Keratinocyte (primary cell): ENCODE measurements at regions not wholly inside any gene's neighbourhood (a gene's known extent, or its start where the extent isn't known, plus 50 kb on each side); places are given as distances from the start of the nearest gene placed in this dataset.
"Not testable (repeated sequence)": the region's sequence is repeated elsewhere in the genome, so short reads cannot be mapped to it uniquely, and the experiment has no call there.

Source experiments
- DNase-seq: peaks from one replicate; pipeline ENCODE4 v3.0.0-alpha.2; 2011; ENCODE audit warnings: low read depth, missing footprints, low spot score
- FAIRE-seq: peaks from 2 replicates; lab custom pipeline; 2011; peaks lifted over from hg19 to GRCh38; lab: Jason Lieb, UNC
- H2AFZ ChIP-seq: 2 replicates; pipeline ENCODE4 v1.6.0; 2012; ENCODE audit warnings: low read length, control low read depth, inconsistent platforms; ENCODE audit not compliant: control insufficient read depth
- H3K27ac ChIP-seq: 2 replicates; pipeline ENCODE4 v1.5.1; 2011; ENCODE audit warnings: low read length; ENCODE audit not compliant: control insufficient read depth, insufficient read depth
- H3K27me3 ChIP-seq: 3 replicates; pipeline ENCODE4 v1.6.0; 2011; ENCODE audit warnings: low read length; ENCODE audit not compliant: control insufficient read depth, insufficient read depth; ENCODE audit errors: extremely low read depth
- H3K36me3 ChIP-seq, 2 experiments: 2 replicates in 1 of 2; 3 replicates in 1 of 2; pipeline ENCODE4 v1.5.1; 2011; ENCODE audit warnings: low read length in 2 of 2, mild to moderate bottlenecking in 1 of 2; ENCODE audit not compliant: control insufficient read depth in 2 of 2, insufficient read depth in 2 of 2; ENCODE audit errors: extremely low read depth in 1 of 2
- H3K4me1 ChIP-seq: 3 replicates; pipeline ENCODE4 v1.5.1; 2011; ENCODE audit warnings: low read length; ENCODE audit not compliant: control insufficient read depth, insufficient read depth; ENCODE audit errors: extremely low read depth
- H3K4me2 ChIP-seq: 3 replicates; pipeline ENCODE4 v1.6.0; 2011; ENCODE audit warnings: low read depth, low read length; ENCODE audit not compliant: control insufficient read depth, insufficient read depth; ENCODE audit errors: extremely low read depth
- H3K4me3 ChIP-seq, 3 experiments: fragments of 200-600 bp in 1 of 3; sonication (generic) in 1 of 3; 2 replicates in 2 of 3; 3 replicates in 1 of 3; pipeline ENCODE4 v1.5.1; 2011 to 2016; ENCODE audit warnings: low read length in 3 of 3, mild to moderate bottlenecking in 3 of 3, control low read depth in 2 of 3, inconsistent platforms in 1 of 3, low read depth in 1 of 3, mixed read lengths in 1 of 3, mixed run types in 1 of 3, moderate library complexity in 1 of 3; ENCODE audit not compliant: control insufficient read depth in 2 of 3, insufficient read depth in 2 of 3; ENCODE audit errors: extremely low read depth in 1 of 3
- H3K79me2 ChIP-seq: 2 replicates; pipeline ENCODE4 v1.6.0; 2012; ENCODE audit warnings: low read length; ENCODE audit not compliant: control insufficient read depth, insufficient read depth
- H3K9ac ChIP-seq: 3 replicates; pipeline ENCODE4 v1.6.0; 2011; ENCODE audit warnings: low read length; ENCODE audit not compliant: control insufficient read depth, insufficient read depth; ENCODE audit errors: extremely low read depth
- H3K9me1 ChIP-seq: 3 replicates; pipeline ENCODE4 v1.6.0; 2011; ENCODE audit warnings: low read length; ENCODE audit not compliant: control insufficient read depth, insufficient read depth; ENCODE audit errors: extremely low read depth
- H3K9me3 ChIP-seq: 2 replicates; pipeline ENCODE4 v1.5.1; 2012; ENCODE audit warnings: low read depth, low read length; ENCODE audit not compliant: control insufficient read depth
- H4K20me1 ChIP-seq: 3 replicates; pipeline ENCODE4 v1.6.0; 2011; ENCODE audit warnings: low read length; ENCODE audit not compliant: control insufficient read depth, insufficient read depth; ENCODE audit errors: extremely low read depth
- EZH2 ChIP-seq: IDR thresholded peaks from one replicate; pipeline ENCODE4 v1.6.1; 2012; ENCODE audit warnings: inconsistent platforms, mild to moderate bottlenecking, low read length, moderate library complexity
- dilution Hi-C: fragments of 300-500 bp; cut with MboI; formaldehyde crosslinking; loops from one replicate; pipeline ENCODE4 v1.7.0; 2020; ENCODE audit warnings: low sequenced_read_pairs; ENCODE audit not compliant: extremely low pct_ligation_motif_present
- TF ChIP-seq, protein P1 (sequence below), 3 experiments: IDR thresholded peaks in 1 of 3; conservative IDR thresholded peaks in 1 of 3; optimal IDR thresholded peaks in 1 of 3; 2 replicates in 2 of 3; 3 replicates in 1 of 3; pipeline versions ENCODE3 to v1.5.1; 2011; ENCODE audit warnings: low read length in 3 of 3, mild to moderate bottlenecking in 3 of 3, moderate library complexity in 2 of 3, control low read depth in 1 of 3, inconsistent platforms in 1 of 3; ENCODE audit not compliant: insufficient read depth in 2 of 3; ENCODE audit errors: extremely low read depth in 1 of 3

DNA sequence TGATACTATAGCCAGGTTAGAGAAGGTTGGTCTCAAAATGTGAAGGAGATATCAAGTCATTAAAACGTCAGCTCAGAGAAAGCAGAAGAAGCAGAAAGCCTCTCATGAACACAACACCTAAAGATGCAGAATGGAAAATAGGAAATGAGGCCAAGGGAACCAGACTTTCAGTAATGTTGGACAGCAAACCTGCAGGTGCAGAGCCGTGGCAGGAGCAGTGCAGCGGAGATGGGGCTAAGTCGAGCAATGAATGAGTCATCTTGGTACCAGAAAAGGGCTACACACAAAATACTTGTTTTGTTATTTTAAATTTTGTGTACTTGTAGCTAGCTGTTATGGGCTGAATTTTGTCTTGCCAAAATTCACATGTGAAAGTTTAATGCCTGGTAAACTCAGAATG lies 479.6 kb upstream of the POM121L12 start:
- H2AFZ ChIP-seq: no peak overlapping the region
- no peaks in the 10 kb centered on the region for H3K79me2 ChIP-seq
- no peak overlapping the region for H3K9ac ChIP-seq
- dilution Hi-C loops: no loop called here
- peaks cover 2% of the 10 kb centered on the region for H3K9me3 ChIP-seq
- no peaks in the 10 kb centered on the region for H4K20me1 ChIP-seq
- no peak overlapping the region for H3K4me3 ChIP-seq
- FAIRE-seq (no peak), DNase-seq (no peak)
- H3K36me3 ChIP-seq: no peaks in the 10 kb centered on the region
- no peak for TF ChIP-seq EZH2
- TF ChIP-seq, protein P1, sequence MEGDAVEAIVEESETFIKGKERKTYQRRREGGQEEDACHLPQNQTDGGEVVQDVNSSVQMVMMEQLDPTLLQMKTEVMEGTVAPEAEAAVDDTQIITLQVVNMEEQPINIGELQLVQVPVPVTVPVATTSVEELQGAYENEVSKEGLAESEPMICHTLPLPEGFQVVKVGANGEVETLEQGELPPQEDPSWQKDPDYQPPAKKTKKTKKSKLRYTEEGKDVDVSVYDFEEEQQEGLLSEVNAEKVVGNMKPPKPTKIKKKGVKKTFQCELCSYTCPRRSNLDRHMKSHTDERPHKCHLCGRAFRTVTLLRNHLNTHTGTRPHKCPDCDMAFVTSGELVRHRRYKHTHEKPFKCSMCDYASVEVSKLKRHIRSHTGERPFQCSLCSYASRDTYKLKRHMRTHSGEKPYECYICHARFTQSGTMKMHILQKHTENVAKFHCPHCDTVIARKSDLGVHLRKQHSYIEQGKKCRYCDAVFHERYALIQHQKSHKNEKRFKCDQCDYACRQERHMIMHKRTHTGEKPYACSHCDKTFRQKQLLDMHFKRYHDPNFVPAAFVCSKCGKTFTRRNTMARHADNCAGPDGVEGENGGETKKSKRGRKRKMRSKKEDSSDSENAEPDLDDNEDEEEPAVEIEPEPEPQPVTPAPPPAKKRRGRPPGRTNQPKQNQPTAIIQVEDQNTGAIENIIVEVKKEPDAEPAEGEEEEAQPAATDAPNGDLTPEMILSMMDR (optimal IDR thresholded peaks at IDR 0.05 in 1 of 3, IDR thresholded peaks at IDR 0.05 in 1 of 3, conservative IDR thresholded peaks at IDR 0.05 in 1 of 3; ENCODE audit: extremely low read depth in 1 of 3, insufficient read depth in 2 of 3, low read length in 3 of 3): no peak
- no peaks in the 10 kb centered on the region for H3K4me1 ChIP-seq
- H3K27me3 ChIP-seq: no peaks in the 10 kb centered on the region
- no peak overlapping the region for H3K4me2 ChIP-seq
- no peak overlapping the region for H3K27ac ChIP-seq
- H3K9me1 ChIP-seq: no peaks in the 10 kb centered on the region

DNA sequence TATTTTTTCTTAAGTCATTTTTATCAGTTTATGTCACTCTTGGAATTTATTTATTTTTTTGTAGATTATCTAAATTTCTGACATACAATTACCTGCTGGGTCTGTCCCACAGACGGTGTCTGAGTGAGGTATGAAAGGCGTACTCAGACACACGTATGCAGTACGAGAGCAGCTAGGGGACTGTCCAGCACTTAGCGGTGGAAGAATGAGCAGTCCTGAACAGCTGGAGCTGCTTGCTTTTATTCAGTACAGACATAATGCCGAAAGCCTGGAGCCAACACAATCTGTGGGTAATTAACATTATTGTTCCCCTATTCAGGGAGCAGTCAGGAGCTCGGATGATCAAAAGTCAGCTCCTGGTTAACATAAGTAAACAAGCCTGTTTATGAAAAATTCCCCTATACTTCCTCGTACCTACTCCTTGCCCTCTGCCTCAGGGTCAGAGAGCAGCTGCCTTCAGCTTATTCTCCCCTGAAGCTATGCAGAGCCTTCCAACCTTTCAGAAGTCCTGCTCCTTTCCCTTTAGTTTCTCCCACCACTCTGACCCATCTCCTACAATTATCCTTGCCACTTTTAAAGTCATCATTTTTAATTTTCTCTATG lies 488.0 kb upstream of the POM121L12 start:
- dilution Hi-C loops: no loop called here
- no peak overlapping the region for H3K4me2 ChIP-seq
- no peak for DNase-seq
- no peaks in the 10 kb centered on the region for H3K9me3 ChIP-seq
- no peak overlapping the region for H2AFZ ChIP-seq
- no peak overlapping the region for H3K4me3 ChIP-seq
- no peaks in the 10 kb centered on the region for H4K20me1 ChIP-seq
- no peaks in the 10 kb centered on the region for H3K27me3 ChIP-seq
- no peak overlapping the region for H3K9ac ChIP-seq
- TF ChIP-seq, protein P1 (optimal IDR thresholded peaks at IDR 0.05 in 1 of 3, IDR thresholded peaks at IDR 0.05 in 1 of 3, conservative IDR thresholded peaks at IDR 0.05 in 1 of 3; ENCODE audit: extremely low read depth in 1 of 3, insufficient read depth in 2 of 3, low read length in 3 of 3): no peak
- no peak for TF ChIP-seq EZH2
- no peak for FAIRE-seq
- H3K9me1 ChIP-seq: no peaks in the 10 kb centered on the region
- H3K79me2 ChIP-seq: no peaks in the 10 kb centered on the region
- no peaks in the 10 kb centered on the region for H3K36me3 ChIP-seq
- no peaks in the 10 kb centered on the region for H3K4me1 ChIP-seq
- no peak overlapping the region for H3K27ac ChIP-seq

DNA sequence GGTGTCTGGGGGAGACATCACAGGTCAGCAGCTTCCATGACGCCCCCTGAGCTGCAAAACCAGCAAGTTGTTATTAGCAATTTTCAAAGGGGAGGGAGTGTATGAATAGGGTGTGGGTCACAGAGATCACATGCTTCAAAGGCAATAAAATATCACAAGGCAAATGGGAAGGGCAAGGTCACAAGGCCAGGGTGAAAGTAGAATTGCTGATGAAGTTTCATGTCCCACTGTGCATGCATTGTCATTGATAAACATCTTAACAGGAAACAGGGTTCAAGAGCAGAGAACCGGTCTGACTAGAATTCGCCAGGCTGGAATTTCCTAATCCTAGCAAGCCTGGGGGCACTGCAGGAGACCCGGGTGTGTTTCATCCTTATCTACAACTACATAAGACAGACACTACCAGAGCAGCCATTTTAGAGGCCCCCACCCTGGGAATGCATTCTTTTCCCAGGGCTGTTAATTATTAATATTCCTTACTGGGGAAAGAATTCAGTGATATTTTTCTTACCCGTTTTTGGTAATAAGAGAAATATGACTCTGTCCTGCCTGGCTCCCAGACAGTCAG lies 494.2 kb upstream of the POM121L12 start:
- H3K36me3 ChIP-seq, DNase-seq, FAIRE-seq: not testable (repeated sequence)

More for the DNA sequence above, 494.2 kb upstream of the POM121L12 start:
- dilution Hi-C loops, H3K27me3 ChIP-seq, H3K4me2 ChIP-seq, H3K9me3 ChIP-seq, H4K20me1 ChIP-seq, H3K9me1 ChIP-seq, H3K4me3 ChIP-seq, H3K27ac ChIP-seq, H3K9ac ChIP-seq, H3K4me1 ChIP-seq, H3K79me2 ChIP-seq, H2AFZ ChIP-seq: not testable (repeated sequence)
